Neural progenitor cell (in vitro differentiated cells): ENCODE measurements at regions not wholly inside any gene's neighbourhood (a gene's known extent, or its start where the extent isn't known, plus 50 kb on each side); places are given as distances from the start of the nearest gene placed in this dataset.

ENCODE experiments used
- DNase-seq: peaks from one replicate; pipeline ENCODE4 v3.0.0-alpha.2; 2016; ENCODE audit warnings: low spot score
- H2AFZ ChIP-seq: fragments of 200-600 bp; sonication (generic); replicated peaks from 2 replicates; pipeline ENCODE4 v1.6.1; 2016; ENCODE audit warnings: antibody characterized with exemption
- H3F3A ChIP-seq: fragments of 200-600 bp; sonication (generic); 2 replicates; pipeline ENCODE4 v1.6.1; 2016; ENCODE audit warnings: antibody characterized with exemption, low read depth
- H3K27ac ChIP-seq: fragments of 200-600 bp; sonication (generic); 2 replicates; pipeline ENCODE4 v1.5.1; 2016; ENCODE audit warnings: mild to moderate bottlenecking
- H3K27me3 ChIP-seq: fragments of 200-600 bp; sonication (generic); 2 replicates; pipeline ENCODE4 v1.6.1; 2016; ENCODE audit warnings: mild to moderate bottlenecking, moderate library complexity
- H3K36me3 ChIP-seq: fragments of 200-600 bp; sonication (generic); 2 replicates; pipeline ENCODE4 v1.5.1; 2016
- H3K4me1 ChIP-seq: fragments of 200-600 bp; sonication (generic); 2 replicates; pipeline ENCODE4 v1.6.1; 2016; ENCODE audit warnings: mixed run types
- H3K4me2 ChIP-seq: fragments of 200-600 bp; sonication (generic); 2 replicates; pipeline ENCODE4 v1.6.1; 2016
- H3K4me3 ChIP-seq: fragments of 200-600 bp; sonication (generic); 2 replicates; pipeline ENCODE4 v1.5.1; 2016
- H3K79me2 ChIP-seq: fragments of 200-600 bp; sonication (generic); 2 replicates; pipeline ENCODE4 v1.6.1; 2016; ENCODE audit warnings: low read depth
- H3K9ac ChIP-seq: fragments of 200-600 bp; sonication (generic); 2 replicates; pipeline ENCODE4 v1.6.1; 2016
- H3K9me3 ChIP-seq: fragments of 200-600 bp; sonication (generic); 2 replicates; pipeline ENCODE4 v1.5.1; 2016; ENCODE audit warnings: low read depth
- H4K20me1 ChIP-seq: fragments of 200-600 bp; sonication (generic); 2 replicates; pipeline ENCODE4 v1.6.1; 2016; ENCODE audit warnings: low read depth
- H3K27ac Mint-ChIP-seq: 3 replicates; pipeline ENCODE4 v1.8.0; 2021; ENCODE audit warnings: mixed read lengths
- H3K27me3 Mint-ChIP-seq: 2 replicates; pipeline ENCODE4 v1.8.0; 2022; ENCODE audit warnings: low read depth, mild to moderate bottlenecking, inconsistent platforms, moderate library complexity, mixed read lengths; ENCODE audit not compliant: insufficient read depth
- H3K36me3 Mint-ChIP-seq: 3 replicates; pipeline ENCODE4 v1.8.0; 2021; ENCODE audit warnings: mixed read lengths
- H3K4me1 Mint-ChIP-seq: 3 replicates; pipeline ENCODE4 v1.8.0; 2021; ENCODE audit warnings: mixed read lengths
- H3K4me3 Mint-ChIP-seq: 3 replicates; pipeline ENCODE4 v1.8.0; 2021; ENCODE audit warnings: mild to moderate bottlenecking, moderate library complexity, mixed read lengths
- H3K9me3 Mint-ChIP-seq: 3 replicates; pipeline ENCODE4 v1.8.0; 2020; ENCODE audit warnings: mixed read lengths
- EZH2 ChIP-seq: fragments of 200-600 bp; sonication (generic); IDR thresholded peaks from 2 replicates; pipeline ENCODE4 v1.6.1; 2017; ENCODE audit warnings: antibody characterized with exemption, mild to moderate bottlenecking, moderate library complexity
- EZH2phosphoT487 ChIP-seq: fragments of 200-600 bp; sonication (generic); IDR thresholded peaks from 2 replicates; pipeline ENCODE4 v1.6.1; 2017; ENCODE audit warnings: antibody characterized with exemption
- TF ChIP-seq, protein P1 (sequence below): fragments of 200-600 bp; sonication (generic); IDR thresholded peaks from 2 replicates; pipeline ENCODE4 v1.5.1; 2017; ENCODE audit warnings: antibody characterized with exemption, mild to moderate bottlenecking

DNA sequence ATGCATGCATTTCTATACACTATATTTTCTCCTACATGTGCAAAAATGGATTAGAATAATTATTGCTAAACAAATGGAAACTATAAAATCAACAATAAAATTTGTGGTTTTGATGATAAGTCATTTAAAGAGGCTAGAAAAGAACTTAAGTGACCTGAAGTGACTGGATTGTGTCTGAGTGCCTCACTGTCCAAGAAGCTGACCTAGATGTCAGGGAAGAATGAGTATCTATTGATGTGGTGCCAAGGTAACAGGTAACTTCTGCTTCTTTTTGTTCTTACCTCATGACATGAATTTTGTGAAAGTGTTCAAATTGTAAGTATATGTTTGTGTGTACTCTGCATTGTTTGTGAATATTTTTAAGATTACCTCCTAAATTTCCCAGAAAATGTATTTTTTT, 1623.9 kb upstream of the ACVR2A start:
- Mint-ChIP-seq H3K27ac (no peak overlapping the region), H3K4me3 (no peak overlapping the region), H3K4me1 (no peaks in the 10 kb centered on the region), H3K27me3 (no peaks in the 10 kb centered on the region), H3K9me3 (no peaks in the 10 kb centered on the region), H3K36me3 (no peaks in the 10 kb centered on the region)
- Histone ChIP-seq H3K4me3 (no peak overlapping the region), H2AFZ (no peak overlapping the region), H3K79me2 (no peaks in the 10 kb centered on the region), H3K9ac (no peak overlapping the region), H4K20me1 (no peaks in the 10 kb centered on the region), H3K36me3 (no peaks in the 10 kb centered on the region), H3K27ac (no peak overlapping the region), H3K27me3 (no peaks in the 10 kb centered on the region), H3K4me2 (no peak overlapping the region), H3K4me1 (no peaks in the 10 kb centered on the region), H3F3A (no peaks in the 10 kb centered on the region), H3K9me3 (no peaks in the 10 kb centered on the region)
- DNase-seq, result no peak
- no peak for TF ChIP-seq EZH2phosphoT487
- TF ChIP-seq EZH2, result no peak
- TF ChIP-seq, protein P1, sequence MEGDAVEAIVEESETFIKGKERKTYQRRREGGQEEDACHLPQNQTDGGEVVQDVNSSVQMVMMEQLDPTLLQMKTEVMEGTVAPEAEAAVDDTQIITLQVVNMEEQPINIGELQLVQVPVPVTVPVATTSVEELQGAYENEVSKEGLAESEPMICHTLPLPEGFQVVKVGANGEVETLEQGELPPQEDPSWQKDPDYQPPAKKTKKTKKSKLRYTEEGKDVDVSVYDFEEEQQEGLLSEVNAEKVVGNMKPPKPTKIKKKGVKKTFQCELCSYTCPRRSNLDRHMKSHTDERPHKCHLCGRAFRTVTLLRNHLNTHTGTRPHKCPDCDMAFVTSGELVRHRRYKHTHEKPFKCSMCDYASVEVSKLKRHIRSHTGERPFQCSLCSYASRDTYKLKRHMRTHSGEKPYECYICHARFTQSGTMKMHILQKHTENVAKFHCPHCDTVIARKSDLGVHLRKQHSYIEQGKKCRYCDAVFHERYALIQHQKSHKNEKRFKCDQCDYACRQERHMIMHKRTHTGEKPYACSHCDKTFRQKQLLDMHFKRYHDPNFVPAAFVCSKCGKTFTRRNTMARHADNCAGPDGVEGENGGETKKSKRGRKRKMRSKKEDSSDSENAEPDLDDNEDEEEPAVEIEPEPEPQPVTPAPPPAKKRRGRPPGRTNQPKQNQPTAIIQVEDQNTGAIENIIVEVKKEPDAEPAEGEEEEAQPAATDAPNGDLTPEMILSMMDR, result no peak

DNA sequence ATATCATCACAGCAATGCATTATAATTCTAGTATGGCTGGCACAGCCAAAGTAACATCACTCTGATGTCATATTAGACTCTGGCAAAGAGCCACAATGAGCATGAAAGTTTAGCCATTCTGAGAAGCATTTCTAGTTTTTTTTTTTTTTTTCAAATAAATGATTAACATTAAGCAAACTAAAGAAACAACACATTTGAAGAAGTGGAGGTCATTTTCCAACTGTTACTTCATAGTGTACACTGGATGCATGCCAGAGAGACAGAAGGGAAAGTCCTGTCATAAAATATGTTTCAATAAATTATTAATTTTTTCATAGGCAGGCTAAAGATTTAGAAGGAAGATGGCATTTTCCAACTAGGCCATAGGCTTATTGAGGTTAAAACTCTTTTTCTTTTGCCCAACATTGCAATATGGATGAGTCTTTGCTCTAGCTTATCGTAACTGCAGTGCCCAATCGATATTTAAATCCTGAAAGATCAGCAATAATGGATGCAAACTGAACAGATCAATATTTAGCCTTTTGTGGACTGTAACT, 1630.4 kb upstream of the ACVR2A start:
- Histone ChIP-seq H3K4me3 (no peak overlapping the region), H3K9ac (no peak overlapping the region), H3K36me3 (no peaks in the 10 kb centered on the region), H3K79me2 (no peaks in the 10 kb centered on the region), H3K9me3 (no peaks in the 10 kb centered on the region), H3K27ac (no peak overlapping the region), H3K4me2 (no peak overlapping the region), H4K20me1 (no peaks in the 10 kb centered on the region), H2AFZ (no peak overlapping the region), H3K4me1 (no peaks in the 10 kb centered on the region), H3K27me3 (no peaks in the 10 kb centered on the region), H3F3A (no peaks in the 10 kb centered on the region)
- Mint-ChIP-seq H3K4me1 (no peaks in the 10 kb centered on the region), H3K4me3 (no peak overlapping the region), H3K27ac (no peak overlapping the region), H3K9me3 (no peaks in the 10 kb centered on the region), H3K27me3 (no peaks in the 10 kb centered on the region), H3K36me3 (no peaks in the 10 kb centered on the region)
- no peak for DNase-seq
- TF ChIP-seq EZH2 (no peak), EZH2phosphoT487 (no peak)
- TF ChIP-seq, protein P1, result no peak

DNA sequence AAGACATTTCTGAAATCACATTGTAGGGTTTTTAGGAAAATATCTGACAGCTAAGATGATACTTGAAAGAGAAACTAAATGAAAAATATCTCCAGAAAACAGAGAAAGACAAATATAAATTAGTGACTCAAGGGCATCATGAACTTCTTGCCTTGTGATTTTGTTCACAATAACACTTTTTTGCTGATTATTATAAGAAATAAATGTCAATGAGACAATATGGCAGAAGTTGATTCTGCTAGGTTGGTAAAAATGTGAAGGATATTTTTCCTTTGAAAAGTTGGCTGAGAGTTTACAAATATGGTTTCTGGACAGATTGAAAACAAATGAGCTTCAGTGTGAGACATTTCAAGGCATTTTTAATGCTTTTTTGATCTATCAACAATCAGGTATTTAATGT, 1631.2 kb upstream of the ACVR2A start:
- Mint-ChIP-seq H3K27ac (no peak overlapping the region), H3K9me3 (no peaks in the 10 kb centered on the region), H3K27me3 (no peaks in the 10 kb centered on the region), H3K4me1 (no peaks in the 10 kb centered on the region), H3K4me3 (no peak overlapping the region), H3K36me3 (no peaks in the 10 kb centered on the region)
- Histone ChIP-seq H4K20me1 (no peaks in the 10 kb centered on the region), H3F3A (no peaks in the 10 kb centered on the region), H3K27ac (no peak overlapping the region), H3K27me3 (no peaks in the 10 kb centered on the region), H3K36me3 (no peaks in the 10 kb centered on the region), H3K4me3 (no peak overlapping the region), H3K4me1 (no peaks in the 10 kb centered on the region), H2AFZ (no peak overlapping the region), H3K79me2 (no peaks in the 10 kb centered on the region), H3K9ac (no peak overlapping the region), H3K9me3 (no peaks in the 10 kb centered on the region), H3K4me2 (no peak overlapping the region)
- TF ChIP-seq EZH2phosphoT487, result no peak
- TF ChIP-seq, protein P1, result no peak
- TF ChIP-seq EZH2, result no peak
- DNase-seq, result no peak
